Retina (tissue), 1 donor: ENCODE measurements at regions not wholly inside any gene's neighbourhood (a gene's known extent, or its start where the extent isn't known, plus 50 kb on each side); places are given as distances from the start of the nearest gene placed in this dataset.

Experiments used
- DNase-seq: peaks from one replicate; pipeline ENCODE4 v3.0.0-alpha.2; 2016

DNA sequence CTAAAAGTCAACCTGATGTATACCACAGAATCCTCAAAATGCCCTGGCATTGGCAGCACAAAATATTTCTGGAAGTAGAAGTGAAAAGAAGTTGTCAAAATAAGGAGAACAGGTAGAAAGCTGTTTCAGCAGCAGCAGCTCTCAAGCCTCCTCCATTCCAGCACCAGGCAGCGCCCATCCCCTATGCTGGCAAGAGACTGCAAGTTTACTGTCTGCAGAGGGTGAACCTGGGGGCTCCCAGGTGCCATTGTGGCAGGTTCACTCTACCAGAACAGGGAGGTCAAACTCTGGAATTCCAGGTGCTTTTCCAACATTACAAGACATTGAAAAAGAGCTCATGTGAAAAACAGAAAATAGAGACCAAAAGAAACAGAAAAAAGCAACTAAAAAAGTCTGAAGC lies 128.8 kb upstream of the CTTNBP2NL start:
- no peak for DNase-seq

DNA sequence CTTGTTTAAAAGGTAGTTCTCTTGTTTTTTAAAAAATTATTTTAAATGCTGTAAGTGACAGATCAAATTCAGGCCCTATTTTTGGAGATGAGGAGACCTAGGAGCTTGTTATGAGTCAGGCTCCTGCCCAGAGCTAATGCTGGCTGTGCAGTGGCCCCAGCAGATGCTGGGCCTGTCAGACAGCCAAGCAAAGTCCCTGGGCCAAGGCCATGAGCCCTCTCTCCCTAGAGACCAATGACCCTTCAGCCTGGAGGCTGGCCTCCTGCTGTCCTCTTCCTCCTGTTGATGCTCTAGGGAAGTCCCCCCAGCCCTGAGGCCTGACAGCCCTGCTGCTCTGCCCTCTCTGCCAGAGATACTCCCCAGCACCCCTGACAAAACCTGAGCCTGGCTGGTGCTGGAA lies 128.1 kb upstream of the CTTNBP2NL start:
- DNase-seq: no peak

DNA sequence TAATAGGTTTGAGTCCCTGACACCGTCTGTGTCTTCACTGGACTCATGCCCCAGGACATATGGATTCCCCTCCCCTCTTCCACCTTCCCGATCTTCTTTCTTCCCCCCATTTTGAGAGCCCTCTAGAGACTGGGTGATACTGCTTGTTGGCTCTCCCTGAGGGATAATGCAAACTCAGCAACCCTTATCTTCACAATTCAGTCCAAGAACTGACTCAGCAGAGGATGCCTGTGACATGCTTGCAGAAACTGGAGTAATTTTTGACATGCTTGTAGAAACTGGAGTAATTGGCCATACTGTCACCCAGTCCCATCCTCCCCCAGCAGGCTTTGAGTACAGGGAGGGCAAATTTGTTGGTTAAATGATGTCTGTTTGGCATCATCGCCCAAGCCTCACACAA lies 127.6 kb upstream of the CTTNBP2NL start:
- DNase-seq: no peak

GRCh38 chr1:112271270-112271669 lies 124.7 kb upstream of the CTTNBP2NL start:
- no peak for DNase-seq

DNA sequence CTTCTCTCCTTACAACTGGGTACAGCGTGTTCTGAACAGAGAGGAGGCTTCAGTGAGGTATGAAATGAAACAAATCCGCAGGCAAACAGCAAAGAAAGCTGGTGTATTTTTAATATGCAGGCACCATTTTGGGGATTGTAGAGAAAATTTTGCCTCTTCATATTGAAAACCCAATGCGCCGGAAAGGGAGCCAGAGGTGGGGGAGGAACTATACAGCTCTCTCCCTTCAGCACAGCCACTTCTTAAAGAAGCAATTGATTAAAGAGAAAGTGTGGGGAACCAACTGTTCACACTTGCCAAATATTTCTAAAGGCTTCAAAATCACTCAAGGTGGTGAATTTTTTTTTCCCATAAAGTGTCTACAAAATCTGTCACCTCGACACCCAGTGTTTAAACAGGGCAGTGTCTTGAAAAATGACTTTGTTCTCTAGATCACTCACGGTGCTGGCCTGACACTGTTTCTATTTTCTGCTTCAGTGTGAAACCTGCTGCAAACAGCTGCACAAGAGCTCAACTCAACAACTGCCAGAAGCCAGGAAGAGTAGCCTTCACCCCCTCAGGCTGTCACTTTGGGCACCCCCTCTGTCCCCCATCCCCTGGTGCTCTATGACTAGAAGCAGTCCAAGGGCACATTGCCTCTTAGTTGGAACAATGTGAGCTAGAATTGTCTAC lies 123.8 kb upstream of the CTTNBP2NL start:
- DNase-seq: no peak

DNA sequence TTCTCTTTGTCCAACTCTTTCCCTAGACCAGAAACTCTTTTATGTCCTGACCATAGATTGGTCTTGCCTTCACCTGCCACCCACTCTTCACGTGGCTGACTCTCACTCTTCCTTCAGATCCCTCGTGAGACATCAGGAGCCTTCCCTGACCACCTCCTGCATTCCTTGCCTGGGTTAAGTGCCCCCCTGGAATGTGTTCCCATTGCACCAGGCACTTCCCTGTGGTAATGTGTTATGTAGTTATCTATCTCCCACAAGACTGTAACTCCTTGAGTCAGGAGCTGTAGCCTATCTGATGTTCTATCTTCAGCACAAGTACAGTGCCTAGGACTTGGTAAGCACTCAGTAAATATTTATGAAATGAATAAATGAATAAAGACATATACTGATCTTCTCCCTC lies 111.2 kb upstream of the CTTNBP2NL start:
- DNase-seq: no peak

DNA sequence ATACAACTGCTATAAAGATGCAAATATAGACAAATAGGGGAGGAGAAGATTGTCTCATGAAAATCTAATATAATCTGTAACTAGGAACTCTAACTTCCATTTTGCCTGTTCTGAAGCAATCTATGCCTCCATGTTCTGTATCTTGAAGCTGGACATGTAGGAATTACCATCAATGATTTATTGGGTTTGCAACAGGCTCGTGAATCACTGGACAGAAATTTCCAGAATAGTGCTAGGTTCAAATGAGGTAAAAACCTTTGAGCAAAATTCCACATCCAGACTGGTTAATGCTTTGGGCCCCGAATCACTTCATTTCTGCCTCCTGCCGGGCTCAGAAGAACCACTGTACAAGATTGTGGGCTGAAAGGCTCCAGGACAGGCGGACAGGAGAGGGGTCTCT lies 110.7 kb upstream of the CTTNBP2NL start:
- DNase-seq: no peak

- peak; percentile 57 for DNase-seq
Measured at GRCh38 chr1:112285746-112286145, 110.3 kb upstream of the CTTNBP2NL start.

GRCh38 chr1:112296908-112297307 lies 99.1 kb upstream of the CTTNBP2NL start:
- no peak for DNase-seq

GRCh38 chr1:112297536-112297935 lies 98.5 kb upstream of the CTTNBP2NL start:
- DNase-seq: no peak

- peak; percentile 34 for DNase-seq
Measured at GRCh38 chr1:112298558-112298957, 97.5 kb upstream of the CTTNBP2NL start.

- no peak for DNase-seq
Measured at GRCh38 chr1:112304126-112304525, 91.9 kb upstream of the CTTNBP2NL start.

GRCh38 chr1:112304612-112305011 lies 91.4 kb upstream of the CTTNBP2NL start:
- no peak for DNase-seq

GRCh38 chr1:112307930-112308591 lies 88.0 kb upstream of the CTTNBP2NL start:
- DNase-seq: no peak

GRCh38 chr1:112308716-112309115 lies 87.3 kb upstream of the CTTNBP2NL start:
- DNase-seq: no peak

DNA sequence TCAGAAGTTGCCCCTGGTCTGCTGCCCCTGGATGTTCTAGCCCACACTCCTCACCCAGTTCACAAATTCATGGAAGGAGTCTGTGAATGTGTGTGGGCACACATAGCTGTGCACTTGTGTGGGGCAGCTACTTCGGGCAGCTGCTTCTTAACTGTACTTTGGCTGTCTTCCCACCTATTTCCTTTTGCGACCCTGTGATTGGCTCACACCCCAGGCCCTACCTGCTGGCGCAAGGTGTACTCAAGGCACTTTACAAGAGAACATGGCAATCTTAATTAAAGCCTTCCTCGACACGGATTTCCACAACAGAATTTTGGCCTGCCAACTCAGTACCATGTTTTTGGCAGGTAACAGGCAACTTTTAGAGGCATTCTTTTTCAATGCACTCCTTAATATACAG lies 86.5 kb upstream of the CTTNBP2NL start:
- DNase-seq: no peak

DNA sequence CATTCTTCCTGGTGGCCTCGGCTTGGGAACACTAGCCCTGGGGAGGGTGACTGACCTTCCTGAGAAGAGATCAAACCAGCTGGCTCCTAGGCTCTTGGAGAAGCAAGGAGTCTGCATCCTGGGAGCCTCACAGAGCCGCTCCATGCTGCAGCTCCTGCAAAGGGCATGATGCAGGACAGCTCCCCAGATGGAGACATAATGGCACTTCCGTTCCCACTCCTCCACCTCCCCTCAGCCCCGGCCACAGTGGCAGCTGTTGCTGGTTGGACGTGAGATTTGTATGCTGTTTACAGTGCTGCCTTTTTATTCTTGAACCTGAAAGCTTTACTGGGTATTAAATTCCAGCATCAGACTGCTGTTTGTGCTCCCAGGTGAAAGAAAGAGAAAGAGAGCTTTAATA lies 83.7 kb upstream of the CTTNBP2NL start:
- no peak for DNase-seq

DNA sequence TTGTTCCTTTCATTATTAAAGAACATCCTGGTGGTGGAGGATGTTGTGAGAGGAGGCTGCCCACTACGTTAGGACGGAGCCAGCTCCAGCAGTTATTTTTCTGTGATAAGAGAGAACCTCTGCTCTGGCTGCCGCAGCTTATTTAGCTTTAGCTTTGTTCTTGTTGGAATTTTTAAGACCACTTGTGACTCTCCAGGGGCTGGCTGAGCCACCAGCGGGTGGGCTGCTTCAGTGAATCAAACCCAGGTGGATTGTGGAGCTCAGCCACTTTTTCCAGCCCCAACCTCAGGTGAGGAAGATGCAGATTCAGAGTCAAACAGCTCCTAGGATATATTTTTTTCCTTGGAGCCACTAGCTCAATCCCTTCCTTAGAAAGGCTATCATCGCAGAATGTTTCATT lies 83.1 kb upstream of the CTTNBP2NL start:
- no peak for DNase-seq

GRCh38 chr1:112316254-112316913 lies 79.6 kb upstream of the CTTNBP2NL start:
- no peak for DNase-seq

DNA sequence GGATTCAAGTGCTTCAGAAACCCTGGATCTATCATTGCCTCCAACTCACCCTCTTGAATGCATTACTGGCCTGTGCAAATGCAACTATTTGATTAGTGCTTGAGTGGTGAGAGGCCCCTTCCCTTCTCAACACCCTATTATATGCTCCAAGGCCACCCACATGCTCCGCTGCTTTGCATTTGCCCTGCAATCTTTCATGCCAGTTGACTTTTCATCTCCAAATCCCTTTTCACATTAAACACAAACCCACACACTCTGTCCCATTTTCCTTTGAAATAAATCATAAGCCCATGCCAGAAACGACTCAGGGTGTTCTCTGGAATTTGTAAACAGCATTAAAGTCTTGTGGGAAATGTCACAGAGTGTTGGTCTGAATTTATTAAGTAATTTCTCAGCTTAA lies 78.9 kb upstream of the CTTNBP2NL start:
- DNase-seq: no peak

GRCh38 chr1:112317611-112318062 lies 78.4 kb upstream of the CTTNBP2NL start:
- DNase-seq: no peak

DNA sequence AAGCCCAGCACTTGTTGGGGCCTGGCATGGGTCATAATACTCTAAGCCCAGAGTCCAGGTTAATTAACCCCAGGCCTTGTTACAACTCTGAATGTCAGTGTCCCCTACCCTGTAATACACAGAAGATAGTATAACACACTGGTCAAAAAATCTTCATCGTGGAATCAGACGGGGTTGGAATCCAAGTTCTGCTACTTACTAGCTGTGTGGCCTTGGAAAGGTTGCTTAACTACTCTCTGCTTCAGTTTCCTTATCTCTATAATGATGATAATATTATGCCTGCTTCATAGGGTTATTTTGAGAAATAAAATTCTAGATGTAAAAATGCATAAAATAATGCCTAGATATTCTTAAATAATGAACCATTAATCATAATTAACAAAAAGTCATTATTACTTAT lies 77.8 kb upstream of the CTTNBP2NL start:
- DNase-seq: no peak

DNA sequence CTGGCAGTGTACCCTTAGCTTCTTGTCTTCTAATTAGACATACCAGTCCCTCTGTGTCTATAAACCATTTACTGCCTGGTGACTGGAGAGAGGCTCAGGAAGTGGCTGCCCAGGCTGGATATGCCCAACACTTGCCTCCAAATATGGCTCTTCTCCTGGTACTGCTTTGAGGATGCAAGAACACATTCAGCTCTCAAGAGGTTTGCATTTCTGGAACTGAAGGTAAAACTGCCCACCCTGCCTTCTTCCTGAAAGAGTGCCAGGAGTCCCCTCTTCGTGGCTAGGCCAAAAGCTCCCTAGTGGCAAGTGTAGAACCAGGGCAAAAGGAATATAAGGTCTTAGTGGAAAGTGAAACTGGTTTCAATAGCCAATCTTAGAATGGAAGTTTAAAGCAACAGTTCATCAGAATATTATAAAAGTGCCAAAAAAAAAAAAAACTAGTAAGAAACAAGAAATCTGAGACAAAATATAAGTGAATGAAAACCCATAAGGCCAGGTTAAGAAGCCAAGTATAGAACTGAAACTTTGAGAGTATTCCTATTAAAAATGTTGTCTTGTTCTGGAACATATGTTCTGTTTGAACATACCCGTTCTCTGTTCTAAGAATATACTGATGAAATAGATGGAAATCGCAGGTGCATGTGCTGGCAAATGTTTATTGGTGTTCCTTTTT lies 77.2 kb upstream of the CTTNBP2NL start:
- no peak for DNase-seq
